ENCODE measurements at regions not wholly inside any gene's neighbourhood (a gene's known extent, or its start where the extent isn't known, plus 50 kb on each side); places are given as distances from the start of the nearest gene placed in this dataset.

GRCh38 chrX:3815896-3816664 lies 102.6 kb upstream of the PRKX start:
- no peak for TF ChIP-seq CTCF (IDR thresholded peaks at IDR 0.05; ENCODE audit: low read depth, low read length)
- TF ChIP-seq EZH2phosphoT487 (IDR thresholded peaks at IDR 0.05; ENCODE audit: low read depth): no peak

All from OCI-LY3 (cell line).